Esophagus squamous epithelium (tissue), 5 donors: ENCODE measurements at regions not wholly inside any gene's neighbourhood (a gene's known extent, or its start where the extent isn't known, plus 50 kb on each side); places are given as distances from the start of the nearest gene placed in this dataset.

Experiments
- DNase-seq: peaks from one replicate; lab custom pipeline; 2025; lab: John Stamatoyannopoulos, UW
- H3K27ac ChIP-seq, 4 donors: fragments of 200-600 bp; sonication (generic); one replicate each; pipeline ENCODE4 v1.5.1; 2016 to 2019; ENCODE audit warnings: mild to moderate bottlenecking in 1 of 4
- H3K27me3 ChIP-seq, 4 donors: fragments of 200-600 bp; sonication (generic); 1 replicate in 3 of 4; 2 replicates in 1 of 4; pipeline versions ENCODE4 v1.5.1 to v1.6.0; 2017 to 2021; ENCODE audit warnings: antibody characterized with exemption in 1 of 4
- H3K36me3 ChIP-seq, 3 donors: fragments of 200-600 bp; sonication (generic); one replicate each; pipeline ENCODE4 v1.5.1; 2016 to 2019
- H3K4me1 ChIP-seq, 3 donors: fragments of 200-600 bp; sonication (generic); one replicate each; pipeline ENCODE4 v1.5.1; 2017 to 2019
- H3K4me3 ChIP-seq, 4 donors: fragments of 200-600 bp; sonication (generic); 1 replicate in 3 of 4; 2 replicates in 1 of 4; pipeline ENCODE4 v1.5.1; 2016 to 2019; ENCODE audit warnings: mild to moderate bottlenecking in 2 of 4, moderate library complexity in 1 of 4
- H3K9me3 ChIP-seq, 3 donors: fragments of 200-600 bp; sonication (generic); one replicate each; pipeline ENCODE4 v1.5.1; 2016 to 2019
- POLR2A ChIP-seq, 4 donors: fragments of 450-650 bp; IDR thresholded peaks; one replicate each; pipeline ENCODE4 v1.6.1; 2017; ENCODE audit warnings: antibody characterized with exemption in 4 of 4, mild to moderate bottlenecking in 4 of 4, moderate library complexity in 3 of 4
- WGBS, 2 donors: methylation state at CpG; one replicate each; pipeline ENCODE4 v1.1.5; 2018; 5-methylcytosine and 5-hydroxymethylcytosine counted together
- intact Hi-C: fragments of 100-400 bp; cut with DNase I; formaldehyde crosslinking; loops from one replicate; pipeline ENCODE4 v1.15.0; 2022
- TF ChIP-seq, protein P1 (sequence below), 6 experiments: fragments of 450-650 bp in 4 of 6; fragments of 200-600 bp in 2 of 6; sonication (generic) in 2 of 6; IDR thresholded peaks; one replicate each; pipeline ENCODE4 v1.5.1; 2016 to 2019; ENCODE audit warnings: antibody characterized with exemption in 6 of 6, mild to moderate bottlenecking in 4 of 6, moderate library complexity in 4 of 6
- donor health status: DM: yes; HTN: yes; CAD: no.

DNA sequence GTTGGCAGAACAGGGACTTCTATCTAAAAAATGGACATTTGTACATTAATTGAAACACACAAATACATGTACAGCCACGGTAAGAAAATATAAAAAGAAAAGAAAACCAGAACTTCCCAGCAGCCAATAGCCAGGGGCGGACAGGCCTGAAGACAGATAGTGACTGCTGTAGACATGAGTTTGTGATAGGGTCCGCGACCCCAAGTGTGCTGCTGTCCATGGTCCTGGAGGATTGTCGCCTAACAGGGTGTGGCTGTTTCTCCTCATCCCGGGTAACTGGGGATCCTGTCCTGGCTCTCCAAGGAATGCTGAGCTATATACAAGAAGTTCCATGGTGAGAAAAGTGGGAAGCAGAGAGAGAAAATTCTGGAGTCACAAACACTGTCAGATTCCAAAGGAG is 266.5 kb upstream of the SALL3 start:
- H3K27ac ChIP-seq, result no peak overlapping the region
- intact Hi-C loops, result no loop called here
- peaks cover 0 to 13% (median 7%) of the 10 kb centered on the region in 3 donors for H3K9me3 ChIP-seq
- H3K27me3 ChIP-seq, result peaks cover 0 to 17% (median 0%) of the 10 kb centered on the region in 4 donors
- H3K4me3 ChIP-seq, result no peak overlapping the region
- H3K4me1 ChIP-seq, result no peaks in the 10 kb centered on the region
- 16 to 28% methylated on average over 6 of the region's 6 CpGs for WGBS, 2 donors
- no peaks in the 10 kb centered on the region for H3K36me3 ChIP-seq
- no peak for DNase-seq
- no peak for TF ChIP-seq POLR2A (IDR thresholded peaks at IDR 0.05)
- TF ChIP-seq, protein P1, sequence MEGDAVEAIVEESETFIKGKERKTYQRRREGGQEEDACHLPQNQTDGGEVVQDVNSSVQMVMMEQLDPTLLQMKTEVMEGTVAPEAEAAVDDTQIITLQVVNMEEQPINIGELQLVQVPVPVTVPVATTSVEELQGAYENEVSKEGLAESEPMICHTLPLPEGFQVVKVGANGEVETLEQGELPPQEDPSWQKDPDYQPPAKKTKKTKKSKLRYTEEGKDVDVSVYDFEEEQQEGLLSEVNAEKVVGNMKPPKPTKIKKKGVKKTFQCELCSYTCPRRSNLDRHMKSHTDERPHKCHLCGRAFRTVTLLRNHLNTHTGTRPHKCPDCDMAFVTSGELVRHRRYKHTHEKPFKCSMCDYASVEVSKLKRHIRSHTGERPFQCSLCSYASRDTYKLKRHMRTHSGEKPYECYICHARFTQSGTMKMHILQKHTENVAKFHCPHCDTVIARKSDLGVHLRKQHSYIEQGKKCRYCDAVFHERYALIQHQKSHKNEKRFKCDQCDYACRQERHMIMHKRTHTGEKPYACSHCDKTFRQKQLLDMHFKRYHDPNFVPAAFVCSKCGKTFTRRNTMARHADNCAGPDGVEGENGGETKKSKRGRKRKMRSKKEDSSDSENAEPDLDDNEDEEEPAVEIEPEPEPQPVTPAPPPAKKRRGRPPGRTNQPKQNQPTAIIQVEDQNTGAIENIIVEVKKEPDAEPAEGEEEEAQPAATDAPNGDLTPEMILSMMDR (IDR thresholded peaks at IDR 0.05), result no peak

DNA sequence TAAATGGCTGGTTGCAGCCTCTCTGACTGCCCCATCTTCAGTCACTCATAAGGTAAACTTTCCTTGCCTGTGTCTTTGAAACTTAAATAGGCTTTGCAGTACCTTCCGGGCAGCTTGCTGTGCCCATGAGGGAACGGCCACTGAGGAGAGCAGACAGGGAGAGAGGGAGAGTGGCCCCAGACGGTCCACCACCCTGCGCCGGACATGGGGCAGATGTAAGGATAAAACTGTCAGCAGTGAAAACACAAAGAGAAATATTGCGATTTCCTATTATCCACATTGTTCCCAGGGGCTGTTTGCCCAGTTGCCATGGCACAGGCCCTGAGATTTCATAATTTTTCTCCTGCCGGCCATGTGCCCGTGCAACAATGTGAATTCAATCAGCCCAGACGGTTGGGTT is 265.9 kb upstream of the SALL3 start:
- Histone ChIP-seq H3K4me3 (no peak overlapping the region), H3K36me3 (no peaks in the 10 kb centered on the region), H3K27ac (no peak overlapping the region), H3K27me3 (peaks cover 0 to 17% (median 0%) of the 10 kb centered on the region in 4 donors), H3K9me3 (peaks cover 0 to 7% (median 7%) of the 10 kb centered on the region in 3 donors), H3K4me1 (no peaks in the 10 kb centered on the region)
- WGBS, 2 donors, result 50 to 77% methylated on average over 8 to 9 of the region's 9 CpGs
- TF ChIP-seq, protein P1 (IDR thresholded peaks at IDR 0.05), result no peak
- no peak for TF ChIP-seq POLR2A (IDR thresholded peaks at IDR 0.05)
- DNase-seq, result no peak
- intact Hi-C loops, result no loop called here

DNA sequence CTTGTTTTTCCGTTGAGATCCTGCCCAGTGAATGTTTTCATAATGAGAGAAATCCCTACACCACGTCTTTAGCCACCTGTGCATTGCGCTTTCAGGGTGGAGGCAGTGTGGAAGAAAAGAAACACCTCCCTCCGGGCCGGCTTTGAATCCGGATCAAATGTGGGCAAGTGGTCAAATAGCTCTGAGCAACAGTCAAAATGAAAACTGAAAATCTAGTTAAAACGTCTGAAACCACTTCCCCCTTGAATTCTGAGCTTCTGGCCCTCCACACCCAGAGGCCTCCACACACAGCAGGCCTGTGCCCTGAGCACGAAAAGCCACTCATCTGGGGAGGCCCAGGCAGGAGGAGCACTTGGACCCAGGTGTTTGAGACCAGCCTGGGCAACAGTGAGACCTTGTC is 263.6 kb upstream of the SALL3 start:
- TF ChIP-seq POLR2A (IDR thresholded peaks at IDR 0.05), result no peak
- TF ChIP-seq, protein P1 (IDR thresholded peaks at IDR 0.05), result no peak
- intact Hi-C loops, result no loop called here
- 51 to 52% methylated on average over 7 to 8 of the region's 8 CpGs for WGBS, 2 donors

DNA sequence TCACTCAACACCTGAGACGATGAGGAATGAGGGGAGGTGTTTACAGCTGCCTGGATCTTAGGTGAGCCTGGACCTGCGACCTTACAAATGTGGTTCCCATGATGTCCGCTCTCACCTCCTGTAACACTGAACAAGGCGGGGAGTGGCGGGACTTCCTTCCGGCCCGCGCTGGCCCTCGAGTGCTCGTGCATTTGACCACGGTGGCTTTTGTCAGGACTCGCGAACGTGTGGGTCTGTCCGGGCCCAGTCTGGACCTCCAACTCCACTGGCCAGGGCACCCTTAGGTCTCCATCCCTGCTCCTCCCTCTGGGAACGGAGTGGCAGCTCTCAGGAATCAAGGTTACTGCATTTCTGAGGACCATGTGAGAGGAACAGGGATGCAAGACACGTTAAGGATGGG is 263.0 kb upstream of the SALL3 start:
- no peaks in the 10 kb centered on the region for H3K4me1 ChIP-seq
- H3K4me3 ChIP-seq, result no peak overlapping the region
- H3K36me3 ChIP-seq, result no peaks in the 10 kb centered on the region
- no peak for DNase-seq
- intact Hi-C loops, result no loop called here
- H3K27ac ChIP-seq, result no peak overlapping the region
- H3K27me3 ChIP-seq, result peaks cover 0 to 20% (median 0%) of the 10 kb centered on the region in 4 donors
- 53 to 88% methylated on average over 3 to 12 of the region's 17 CpGs for WGBS, 2 donors
- no peaks in the 10 kb centered on the region for H3K9me3 ChIP-seq
- TF ChIP-seq POLR2A (IDR thresholded peaks at IDR 0.05), result no peak
- TF ChIP-seq, protein P1 (IDR thresholded peaks at IDR 0.05), result no peak

More for the DNA sequence above, 263.6 kb upstream of the SALL3 start:
- Histone ChIP-seq H3K9me3 (no peaks in the 10 kb centered on the region), H3K4me3 (no peak overlapping the region), H3K27me3 (peaks cover 0 to 15% (median 0%) of the 10 kb centered on the region in 4 donors), H3K36me3 (no peaks in the 10 kb centered on the region), H3K4me1 (no peaks in the 10 kb centered on the region), H3K27ac (no peak overlapping the region)
- DNase-seq, result no peak

DNA sequence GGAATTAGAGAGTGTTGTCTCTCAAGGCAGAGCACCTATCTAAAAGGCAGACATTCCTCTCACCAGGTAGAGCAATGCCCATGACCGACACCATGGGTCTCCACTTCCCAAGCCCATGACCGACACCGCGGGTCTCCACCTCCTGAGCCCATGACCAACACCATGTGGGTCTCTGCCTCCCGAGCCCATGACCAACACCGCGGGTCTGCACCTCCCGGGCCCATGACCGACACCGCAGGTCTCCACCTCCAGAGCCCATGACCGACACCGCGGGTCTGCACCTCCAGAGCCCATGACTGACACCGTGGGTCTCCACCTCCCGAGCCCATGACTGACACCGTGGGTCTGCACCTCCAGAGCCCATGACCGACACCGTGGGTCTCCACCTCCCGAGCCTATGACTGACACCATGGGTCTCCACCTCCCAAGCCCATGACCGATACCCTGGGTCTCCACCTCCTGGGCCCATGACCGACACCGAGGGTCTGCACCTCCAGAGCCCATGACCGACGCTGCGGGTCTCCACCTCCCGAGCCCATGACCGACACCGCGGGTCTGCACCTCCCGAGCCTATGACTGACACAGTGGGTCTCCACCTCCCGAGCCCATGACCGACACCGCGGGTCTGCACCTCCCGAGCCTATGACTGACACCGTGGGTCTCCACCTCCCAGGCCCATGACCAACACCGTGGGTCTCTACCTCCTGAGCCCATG is 262.4 kb upstream of the SALL3 start:
- Histone ChIP-seq H3K27me3 (peaks cover 0 to 20% (median 0%) of the 10 kb centered on the region in 4 donors), H3K4me1 (no peaks in the 10 kb centered on the region), H3K36me3 (no peaks in the 10 kb centered on the region), H3K27ac (no peak overlapping the region), H3K4me3 (no peak overlapping the region), H3K9me3 (no peaks in the 10 kb centered on the region)
- DNase-seq, result no peak
- no peak for TF ChIP-seq POLR2A (IDR thresholded peaks at IDR 0.05)
- TF ChIP-seq, protein P1 (IDR thresholded peaks at IDR 0.05), result no peak
- intact Hi-C loops, result no loop called here
- 82 to 85% methylated on average over 26 of the region's 37 CpGs for WGBS, 2 donors
